Occipital lobe (tissue), 1 donor: ENCODE measurements at regions not wholly inside any gene's neighbourhood (a gene's known extent, or its start where the extent isn't known, plus 50 kb on each side); places are given as distances from the start of the nearest gene placed in this dataset.
"Not testable (repeated sequence)": the region's sequence is repeated elsewhere in the genome, so short reads cannot be mapped to it uniquely, and the experiment has no call there.

Experiments used
- DNase-seq: peaks from one replicate; lab custom pipeline; 2025; lab: John Stamatoyannopoulos, UW

DNA sequence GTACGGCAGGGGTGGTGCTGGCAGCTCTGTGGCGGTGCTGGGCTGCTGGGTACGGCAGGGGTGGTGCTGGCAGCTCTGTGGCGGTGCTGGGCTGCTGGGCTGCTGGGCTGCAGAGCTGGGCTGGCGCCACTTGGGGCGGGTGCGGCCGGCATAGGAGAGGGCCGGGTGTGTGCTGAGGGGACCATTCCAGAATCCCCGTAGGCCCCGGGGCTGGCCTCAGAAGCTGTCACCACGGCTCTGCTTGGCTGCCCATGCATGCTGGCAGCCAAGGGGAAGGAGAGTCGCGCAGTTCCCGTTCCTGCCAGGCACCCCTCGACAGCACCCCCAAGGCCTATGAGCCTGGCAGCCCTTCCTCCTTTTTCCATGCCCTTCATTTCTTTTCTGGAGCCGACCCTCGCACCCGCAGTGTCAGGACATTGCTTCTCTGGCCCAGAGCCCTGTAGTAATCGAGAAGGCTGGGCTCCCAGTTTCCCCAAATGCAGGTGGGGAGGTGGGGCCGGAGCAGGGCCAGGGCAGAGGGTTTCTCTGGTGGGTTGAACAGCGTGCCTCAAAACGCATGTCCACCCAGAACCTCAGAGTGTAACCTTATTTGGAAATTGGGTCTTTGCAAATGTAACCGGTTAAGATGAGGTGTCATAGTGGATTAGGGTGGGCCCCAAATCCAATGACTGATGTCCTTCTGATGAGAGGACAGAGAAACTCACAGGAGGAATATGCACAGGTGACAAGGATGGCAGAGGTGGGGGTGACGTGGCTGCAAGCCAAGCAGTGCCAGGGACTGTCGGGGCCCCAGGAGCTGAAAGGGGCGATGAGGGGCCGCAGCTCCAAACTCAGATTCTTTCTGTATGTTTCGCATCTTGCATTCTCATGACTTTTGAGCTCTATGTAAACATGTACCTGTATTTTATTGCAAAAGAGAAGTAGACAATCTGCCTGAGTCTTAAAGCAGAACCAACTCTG lies 71.0 kb upstream of the ACTRT2 start:
- DNase-seq = no peak

DNA sequence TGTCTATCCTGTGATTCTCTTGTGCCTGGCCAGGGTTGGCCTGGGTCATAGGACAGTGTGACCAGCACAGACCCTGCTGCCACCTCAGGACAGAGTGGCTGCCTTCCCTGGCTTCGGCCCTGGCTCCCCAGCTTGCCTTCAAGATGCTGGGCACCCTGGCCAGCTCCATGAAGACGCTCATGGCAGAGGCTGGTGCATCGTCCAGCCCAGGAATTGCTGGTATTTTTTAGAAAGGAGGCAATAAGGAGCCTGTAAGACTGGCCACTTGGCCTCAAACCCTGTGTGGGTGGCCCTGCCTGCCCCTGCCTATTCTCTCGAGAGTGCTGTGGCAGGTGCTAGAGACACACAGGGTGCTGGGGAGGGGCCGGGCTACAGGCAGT lies 70.4 kb upstream of the ACTRT2 start:
- DNase-seq = no peak

- DNase-seq = no peak
Measured at GRCh38 chr1:2951856-2952255, 69.4 kb upstream of the ACTRT2 start.

DNA sequence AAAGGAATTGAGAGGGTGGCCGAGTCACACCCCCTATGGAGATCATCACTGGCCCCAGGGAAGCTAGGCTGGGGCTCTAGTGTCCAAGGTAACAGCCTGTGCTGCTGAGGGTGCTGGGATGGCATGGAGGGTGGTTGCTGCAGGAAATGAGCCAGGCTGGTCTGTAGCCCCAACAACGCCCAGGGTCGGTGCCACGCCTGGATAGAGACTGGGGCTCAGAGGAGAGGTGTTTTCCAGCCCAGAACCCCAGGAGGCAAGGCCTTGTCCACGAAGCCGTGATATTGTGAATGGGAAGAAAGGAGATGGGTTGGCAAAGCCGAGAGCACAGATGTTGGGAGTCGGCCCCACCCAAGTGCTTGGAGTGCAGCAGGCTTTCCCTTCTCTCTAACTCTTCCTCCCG lies 68.9 kb upstream of the ACTRT2 start:
- no peak for DNase-seq

- no peak for DNase-seq
Measured at GRCh38 chr1:2952992-2953391, 68.3 kb upstream of the ACTRT2 start.

DNA sequence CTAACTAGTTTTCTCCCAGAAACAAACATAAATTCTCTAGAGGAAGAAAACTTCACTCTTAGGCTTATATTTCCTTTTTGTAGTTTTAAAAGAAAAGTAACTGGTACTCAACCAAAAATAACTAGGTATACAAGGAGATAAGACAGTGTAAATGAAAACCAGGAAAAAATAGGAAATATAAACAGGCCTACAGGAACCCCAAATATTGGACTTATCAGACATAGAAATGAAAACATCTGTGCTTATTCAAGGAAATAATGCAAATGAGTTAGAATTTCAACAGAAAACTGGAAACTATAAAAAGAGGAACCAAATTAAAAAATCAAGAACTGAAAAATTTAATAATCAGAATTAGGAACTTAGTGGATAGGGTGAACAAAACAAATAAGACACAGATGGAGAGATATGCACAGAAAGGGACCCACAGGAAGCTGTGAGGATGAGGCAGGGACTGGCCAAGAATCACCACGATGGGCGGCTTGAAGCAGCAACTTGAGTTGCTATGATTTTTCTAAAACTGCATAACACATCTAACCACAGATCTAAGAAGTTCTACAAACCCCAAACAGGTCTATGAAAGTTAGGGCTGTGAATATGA lies 67.5 kb upstream of the ACTRT2 start:
- no peak for DNase-seq

GRCh38 chr1:2955652-2956051 lies 65.6 kb upstream of the ACTRT2 start:
- DNase-seq = no peak

DNA sequence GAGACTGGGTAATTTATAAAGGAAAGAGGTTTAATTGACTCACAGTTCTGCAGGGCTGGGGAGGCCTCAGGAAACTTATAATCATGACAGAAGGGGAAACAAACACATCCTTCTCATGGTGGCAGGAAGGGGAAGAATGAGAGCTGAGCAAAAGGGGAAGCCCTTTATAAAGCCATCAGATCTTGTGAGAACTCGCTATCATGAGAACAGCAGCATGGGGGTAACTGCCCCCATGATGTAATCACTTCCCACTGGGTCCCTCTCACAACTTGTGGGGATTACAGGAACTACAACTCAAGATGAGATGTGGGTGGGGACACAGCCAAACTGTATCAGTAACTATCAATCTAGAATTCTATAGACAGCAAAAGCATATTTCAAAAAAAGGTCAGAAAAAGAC lies 64.7 kb upstream of the ACTRT2 start:
- DNase-seq = no peak

DNA sequence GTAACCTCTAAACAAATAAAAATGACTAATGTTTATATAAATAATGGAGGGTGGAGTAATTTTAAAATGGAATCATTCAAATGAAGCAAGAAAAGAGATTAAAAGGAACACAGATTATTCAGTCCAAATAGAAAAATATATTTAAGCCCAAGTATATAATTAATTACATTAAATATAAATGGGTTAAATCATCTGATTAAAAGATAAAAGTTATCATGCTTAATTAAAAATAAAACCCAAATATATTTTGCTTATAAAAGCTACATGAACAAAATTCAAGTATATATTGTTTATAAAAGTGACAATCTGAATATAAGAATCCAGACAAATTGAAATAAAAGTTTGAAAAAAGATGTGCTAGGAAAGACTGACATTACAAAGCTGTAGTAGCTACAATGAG lies 63.9 kb upstream of the ACTRT2 start:
- no peak for DNase-seq

GRCh38 chr1:2959881-2960280 lies 61.4 kb upstream of the ACTRT2 start:
- DNase-seq = not testable (repeated sequence)

GRCh38 chr1:2961081-2961480 lies 60.2 kb upstream of the ACTRT2 start:
- DNase-seq = no peak

DNA sequence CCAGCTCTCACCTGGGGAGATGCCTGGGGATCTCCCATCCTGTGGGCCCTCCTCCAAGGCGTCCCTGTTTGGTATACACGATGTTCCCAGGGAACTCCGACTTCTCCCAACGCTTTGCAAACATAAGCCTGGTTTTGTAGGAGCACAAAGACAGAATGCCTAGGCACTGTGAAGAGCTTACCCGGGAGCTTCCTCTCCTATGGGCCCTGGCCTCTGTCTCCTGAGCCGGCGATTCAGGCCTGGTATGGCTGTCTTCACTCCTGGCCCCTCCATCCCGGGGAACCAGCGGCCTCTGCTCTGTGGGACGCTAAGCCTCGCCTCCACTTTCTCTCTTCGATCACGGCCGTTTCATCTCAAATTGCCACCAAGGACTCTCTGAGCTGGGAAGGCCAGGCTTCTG lies 59.6 kb upstream of the ACTRT2 start:
- DNase-seq = no peak

DNA sequence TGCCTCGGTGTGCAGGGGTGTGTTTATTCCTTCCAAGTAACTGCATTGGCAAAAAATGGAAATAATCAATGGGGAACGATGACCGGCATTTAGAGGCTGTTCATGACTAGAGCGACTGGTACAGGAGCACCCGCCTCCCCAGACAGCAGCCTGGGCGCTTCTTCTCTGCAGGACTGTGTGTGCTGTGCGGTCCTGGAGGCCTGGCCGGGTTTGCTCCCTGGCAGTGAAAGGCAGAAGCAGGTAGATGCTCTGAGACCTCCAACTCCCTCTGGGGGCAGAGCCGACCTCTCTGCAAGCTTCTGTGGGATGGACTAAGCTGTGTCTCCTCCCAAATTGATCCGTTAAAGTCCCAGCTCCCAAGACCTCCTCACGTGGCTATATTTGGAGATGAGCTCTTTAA lies 59.2 kb upstream of the ACTRT2 start:
- DNase-seq = no peak

DNA sequence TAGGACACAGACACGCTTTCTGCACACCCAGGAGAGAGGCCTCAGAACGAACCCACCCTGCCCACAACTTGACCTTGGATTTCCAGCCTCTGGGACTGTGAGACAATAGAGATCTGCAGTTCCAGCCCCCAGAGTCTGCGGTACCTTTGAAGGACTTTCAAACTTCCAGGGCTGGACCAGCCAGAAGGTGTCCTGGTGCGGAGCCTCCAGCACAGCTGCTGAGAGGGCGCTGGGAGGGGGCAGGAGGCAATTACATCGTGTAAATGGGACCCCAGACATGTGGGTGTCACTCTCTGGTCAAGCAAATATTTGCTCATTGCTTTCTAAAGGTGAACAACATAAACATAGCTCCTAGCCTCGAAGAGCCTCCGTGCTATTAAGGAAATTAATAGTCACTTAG lies 58.7 kb upstream of the ACTRT2 start:
- no peak for DNase-seq

DNA sequence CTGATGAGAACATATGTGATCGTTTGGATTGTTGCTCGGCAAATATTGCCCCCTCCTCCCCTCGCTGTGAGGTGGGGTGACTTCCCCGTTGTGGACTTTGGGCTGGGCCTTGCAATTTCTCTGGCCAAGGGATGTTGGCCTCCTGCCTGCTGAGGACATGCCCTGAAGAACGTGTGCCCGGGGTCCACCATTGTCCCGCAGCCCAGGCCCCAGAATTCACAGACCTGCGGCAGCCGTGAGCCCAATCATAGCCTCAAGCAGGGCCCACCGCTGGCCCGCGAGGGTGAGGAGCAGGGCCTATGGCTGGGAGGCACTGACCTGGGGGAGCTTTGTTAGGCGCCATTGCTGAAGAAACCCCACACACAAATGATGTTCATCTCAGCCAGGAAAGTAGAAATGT lies 58.3 kb upstream of the ACTRT2 start:
- no peak for DNase-seq

GRCh38 chr1:2965676-2966075 lies 55.6 kb upstream of the ACTRT2 start:
- DNase-seq = no peak

- no peak for DNase-seq
Measured at GRCh38 chr1:2966449-2967328, 54.6 kb upstream of the ACTRT2 start.

- no peak for DNase-seq
Measured at GRCh38 chr1:2967329-2967725, 53.9 kb upstream of the ACTRT2 start.

GRCh38 chr1:2967881-2968280 lies 53.4 kb upstream of the ACTRT2 start:
- DNase-seq = no peak

DNA sequence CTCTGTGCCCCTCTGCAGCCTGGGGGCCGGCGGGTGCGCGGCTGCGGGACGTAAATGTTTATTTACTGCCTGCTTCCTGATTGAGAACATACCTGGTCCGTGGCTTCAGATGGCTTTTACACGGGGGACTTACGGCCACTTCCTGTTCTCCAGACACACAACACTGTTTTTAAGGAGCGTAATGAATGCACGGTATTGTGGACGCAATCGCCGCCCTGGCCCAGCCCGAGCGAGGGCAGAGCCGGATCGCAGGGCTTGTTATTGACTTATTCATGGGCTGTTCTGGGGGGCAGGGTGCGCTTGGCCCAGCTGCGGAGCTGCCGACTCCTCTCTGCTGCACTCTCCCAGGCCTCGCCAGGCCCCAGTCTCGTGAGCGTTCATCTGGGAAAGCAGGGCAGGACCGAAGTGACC lies 52.8 kb upstream of the ACTRT2 start:
- DNase-seq = peak; percentile 69

DNA sequence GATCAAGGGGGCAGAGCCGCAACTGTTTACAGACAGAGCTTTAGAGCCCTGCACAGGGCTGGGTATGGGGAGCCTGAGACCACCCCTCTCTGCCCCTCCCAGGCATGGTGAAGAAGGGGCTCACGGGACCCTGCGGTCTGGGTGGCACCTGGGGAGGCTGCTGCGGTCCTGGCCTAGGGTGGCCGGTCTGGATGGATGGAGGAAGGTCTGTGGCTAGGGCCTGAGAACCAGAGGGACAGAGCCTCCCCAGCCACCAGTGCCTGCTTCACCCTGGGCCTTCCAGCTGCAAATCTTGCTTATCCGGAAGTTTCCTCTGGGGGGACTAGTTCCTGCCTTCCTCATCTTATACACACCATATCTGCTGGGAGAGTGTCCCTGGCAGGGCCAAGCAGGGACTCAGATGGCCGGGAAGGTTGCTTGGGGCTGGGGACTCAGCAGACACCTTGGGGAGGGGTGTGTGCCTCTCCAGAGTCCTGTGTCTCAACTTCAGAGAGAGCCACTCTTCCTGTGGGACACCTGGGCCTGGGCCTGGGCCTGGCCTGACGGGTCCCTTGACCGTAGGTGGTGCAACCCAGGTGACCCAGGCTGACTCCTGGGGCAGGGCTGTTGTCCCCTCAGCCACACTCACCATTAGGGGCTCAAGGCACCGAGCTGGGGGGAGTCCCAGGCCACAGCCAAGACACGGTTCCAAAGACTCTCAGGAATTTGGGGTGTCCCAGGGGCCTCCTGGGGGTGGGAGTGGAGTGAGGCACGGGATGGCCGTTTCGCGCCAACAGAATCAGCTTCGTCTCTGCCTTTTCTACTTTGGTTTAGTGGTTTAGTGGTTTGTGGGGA lies 52.0 kb upstream of the ACTRT2 start:
- no peak for DNase-seq
